ENCODE measurements at regions not wholly inside any gene's neighbourhood (a gene's known extent, or its start where the extent isn't known, plus 50 kb on each side); places are given as distances from the start of the nearest gene placed in this dataset.

DNA sequence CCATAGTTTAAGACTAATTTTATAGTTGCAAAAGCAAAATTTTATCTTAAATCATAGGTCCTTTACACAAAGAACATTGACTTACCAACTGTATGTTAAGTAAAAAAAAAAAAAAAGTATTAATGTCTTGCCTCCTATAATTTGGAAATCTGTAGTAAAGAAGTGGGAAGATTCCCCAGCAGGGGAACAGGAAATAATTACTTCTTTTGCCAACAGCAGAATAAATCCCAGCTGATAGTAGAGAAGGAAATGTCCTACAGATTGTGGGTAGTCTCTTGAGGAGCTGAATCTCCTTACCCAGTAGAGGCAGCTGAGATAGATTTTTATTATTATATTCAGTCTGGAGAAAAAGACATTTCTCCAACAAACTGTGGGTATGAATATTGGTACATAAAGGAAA is 193.7 kb downstream of the SLC6A15 start:
- TF ChIP-seq, protein P1, sequence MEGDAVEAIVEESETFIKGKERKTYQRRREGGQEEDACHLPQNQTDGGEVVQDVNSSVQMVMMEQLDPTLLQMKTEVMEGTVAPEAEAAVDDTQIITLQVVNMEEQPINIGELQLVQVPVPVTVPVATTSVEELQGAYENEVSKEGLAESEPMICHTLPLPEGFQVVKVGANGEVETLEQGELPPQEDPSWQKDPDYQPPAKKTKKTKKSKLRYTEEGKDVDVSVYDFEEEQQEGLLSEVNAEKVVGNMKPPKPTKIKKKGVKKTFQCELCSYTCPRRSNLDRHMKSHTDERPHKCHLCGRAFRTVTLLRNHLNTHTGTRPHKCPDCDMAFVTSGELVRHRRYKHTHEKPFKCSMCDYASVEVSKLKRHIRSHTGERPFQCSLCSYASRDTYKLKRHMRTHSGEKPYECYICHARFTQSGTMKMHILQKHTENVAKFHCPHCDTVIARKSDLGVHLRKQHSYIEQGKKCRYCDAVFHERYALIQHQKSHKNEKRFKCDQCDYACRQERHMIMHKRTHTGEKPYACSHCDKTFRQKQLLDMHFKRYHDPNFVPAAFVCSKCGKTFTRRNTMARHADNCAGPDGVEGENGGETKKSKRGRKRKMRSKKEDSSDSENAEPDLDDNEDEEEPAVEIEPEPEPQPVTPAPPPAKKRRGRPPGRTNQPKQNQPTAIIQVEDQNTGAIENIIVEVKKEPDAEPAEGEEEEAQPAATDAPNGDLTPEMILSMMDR (IDR thresholded peaks at IDR 0.05; ENCODE audit: borderline replicate concordance, control extremely low read depth, extremely low read depth, insufficient read depth, missing control alignments): no peak
- in situ Hi-C loops (cut with MboI; ENCODE audit: low sequenced_read_pairs, unreplicated experiment): no loop called here
- DNase-seq (ENCODE audit: low spot score): no peak

DNA sequence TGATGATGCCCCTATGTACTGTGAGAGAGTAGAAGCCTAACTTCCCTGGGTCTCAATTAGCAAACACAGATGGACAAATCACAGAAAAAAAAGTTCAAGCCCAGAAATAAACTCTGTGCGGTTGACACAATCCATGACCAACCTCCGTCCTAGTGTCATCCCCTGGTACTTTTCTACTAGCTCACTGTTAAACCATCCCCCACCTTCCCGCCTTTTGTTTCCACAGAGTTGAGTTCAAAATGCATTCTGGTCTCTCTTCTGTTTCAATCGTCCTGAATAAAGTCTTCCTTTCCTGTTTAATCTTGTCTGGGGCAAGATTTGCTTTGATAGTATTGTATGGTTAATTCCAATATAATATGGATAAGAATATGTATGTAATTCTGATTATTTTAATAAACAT is 199.9 kb downstream of the SLC6A15 start:
- in situ Hi-C loops (cut with MboI; ENCODE audit: low sequenced_read_pairs, unreplicated experiment): no loop called here

GRCh38 chr12:84706374-84706773 is 206.2 kb downstream of the SLC6A15 start:
- no peak for DNase-seq (ENCODE audit: low spot score)
- in situ Hi-C loops (cut with MboI; ENCODE audit: low sequenced_read_pairs, unreplicated experiment): no loop called here
- TF ChIP-seq, protein P1 (IDR thresholded peaks at IDR 0.05; ENCODE audit: borderline replicate concordance, control extremely low read depth, extremely low read depth, insufficient read depth, missing control alignments): no peak

More for the DNA sequence above, 199.9 kb downstream of the SLC6A15 start:
- TF ChIP-seq, protein P1 (IDR thresholded peaks at IDR 0.05; ENCODE audit: borderline replicate concordance, control extremely low read depth, extremely low read depth, insufficient read depth, missing control alignments): no peak
- DNase-seq (ENCODE audit: low spot score): no peak

DNA sequence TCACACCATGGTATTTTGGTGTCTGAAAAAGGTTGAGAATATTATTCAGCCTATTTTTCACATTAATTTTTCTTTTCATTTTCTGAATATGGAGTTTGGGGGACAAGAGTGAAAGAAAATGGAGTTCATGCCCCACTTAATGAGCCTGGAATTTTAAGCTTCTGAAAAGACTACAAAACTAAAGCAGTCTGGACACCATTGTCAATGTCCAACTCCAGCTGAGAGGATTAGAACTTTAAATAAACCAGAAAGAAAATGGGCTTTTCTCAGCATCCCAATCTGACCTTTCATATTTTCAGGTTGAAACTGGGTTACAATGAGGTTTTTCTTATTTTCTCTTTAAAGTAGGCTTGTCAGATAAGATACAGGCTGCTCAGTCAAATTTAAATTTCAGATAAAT is 207.7 kb downstream of the SLC6A15 start:
- in situ Hi-C loops (cut with MboI; ENCODE audit: low sequenced_read_pairs, unreplicated experiment): no loop called here
- no peak for DNase-seq (ENCODE audit: low spot score)

DNA sequence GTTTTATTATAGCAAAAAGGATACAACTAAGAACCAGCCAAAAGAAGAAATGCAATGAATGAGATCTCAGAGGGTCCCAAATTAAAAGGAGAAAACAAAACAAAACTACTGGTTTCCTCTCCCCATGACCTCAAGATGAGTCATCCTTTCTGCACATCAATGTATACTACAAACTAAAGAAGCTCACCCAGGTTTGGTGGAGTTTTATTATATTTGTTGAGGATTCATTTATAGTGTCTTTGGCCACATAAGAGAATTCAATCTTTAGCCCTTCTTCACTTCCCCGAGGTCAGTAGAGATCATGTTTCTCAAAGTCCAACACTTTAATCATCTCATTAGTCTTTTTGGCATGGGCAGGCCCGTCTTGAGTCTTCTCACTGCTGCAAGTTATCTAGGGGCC is 210.6 kb downstream of the SLC6A15 start:
- TF ChIP-seq, protein P1 (IDR thresholded peaks at IDR 0.05; ENCODE audit: borderline replicate concordance, control extremely low read depth, extremely low read depth, insufficient read depth, missing control alignments): no peak
- in situ Hi-C loops (cut with MboI; ENCODE audit: low sequenced_read_pairs, unreplicated experiment): no loop called here
- no peak for DNase-seq (ENCODE audit: low spot score)

More for the DNA sequence above, 207.7 kb downstream of the SLC6A15 start:
- TF ChIP-seq, protein P1 (IDR thresholded peaks at IDR 0.05; ENCODE audit: borderline replicate concordance, control extremely low read depth, extremely low read depth, insufficient read depth, missing control alignments): no peak

GRCh38 chr12:84701041-84701440 is 211.6 kb downstream of the SLC6A15 start:
- TF ChIP-seq, protein P1 (IDR thresholded peaks at IDR 0.05; ENCODE audit: borderline replicate concordance, control extremely low read depth, extremely low read depth, insufficient read depth, missing control alignments): no peak
- no peak for DNase-seq (ENCODE audit: low spot score)
- in situ Hi-C loops (cut with MboI; ENCODE audit: low sequenced_read_pairs, unreplicated experiment): no loop called here
